RWPE1 (cell line): ENCODE measurements at regions not wholly inside any gene's neighbourhood (a gene's known extent, or its start where the extent isn't known, plus 50 kb on each side); places are given as distances from the start of the nearest gene placed in this dataset.
"Not testable (repeated sequence)": the region's sequence is repeated elsewhere in the genome, so short reads cannot be mapped to it uniquely, and the experiment has no call there.

Experiments used
- CTCF ChIA-PET: fragments of 350-600 bp; sonication (Branson Sonifier 250); formaldehyde crosslinking; extraction: SDS; loops from one replicate; lab custom pipeline; 2021; lab: Yijun Ruan, JAX
- POLR2A ChIA-PET: fragments of 400-600 bp; formaldehyde crosslinking; extraction: SDS; loops from one replicate; lab custom pipeline; 2020; ENCODE audit warnings: antibody characterized with exemption; ENCODE audit not compliant: low non-redundant PET; lab: Yijun Ruan, JAX
- DNase-seq: peaks from one replicate; pipeline ENCODE4 v3.0.0; 2012; ENCODE audit warnings: low spot score
- H3K27ac ChIP-seq: fragments of 450-650 bp; 2 replicates; pipeline ENCODE4 v1.5.1; 2017
- CTCF ChIP-seq: fragments of 450-650 bp; conservative IDR thresholded peaks from 2 replicates; pipeline ENCODE4 v1.5.1; 2017; ENCODE audit warnings: low read depth, mild to moderate bottlenecking

DNA sequence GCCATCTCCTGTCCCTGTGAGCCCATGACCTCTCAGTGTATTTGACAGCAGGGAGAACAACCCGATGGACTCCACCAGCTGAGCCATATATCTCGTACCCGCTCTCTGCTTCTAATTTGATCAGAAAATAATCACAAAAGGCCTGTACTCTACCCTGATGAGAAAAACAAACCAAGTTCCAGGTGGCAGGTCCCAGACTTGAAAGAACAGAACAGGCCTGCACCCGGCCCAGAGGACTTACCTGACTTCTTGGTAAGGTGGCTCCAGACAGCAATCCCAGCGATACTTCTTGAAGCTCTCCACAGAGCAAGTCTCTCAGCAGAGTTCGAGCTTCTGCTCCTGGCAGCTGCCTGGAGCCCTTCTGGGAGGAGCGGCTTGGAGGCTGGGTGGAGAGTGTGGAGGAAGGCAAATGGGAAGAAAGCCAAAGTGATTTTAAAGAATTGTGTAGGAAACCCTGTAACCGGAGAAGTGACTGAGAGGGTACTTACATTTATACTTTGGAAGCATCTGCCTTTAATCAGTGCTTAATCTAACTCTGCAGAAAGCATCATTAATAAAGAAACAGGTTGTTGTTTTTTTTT is 91.6 kb downstream of the SCN11A start:
- no peak for TF ChIP-seq CTCF
- DNase-seq, result no peak
- POLR2A ChIA-PET, result no interaction called here
- CTCF ChIA-PET, result interaction anchor here (0.5 to 1.3 kb wide), 4 partner anchors 11 to 154 kb away, joined by 3 to 5 read pairs (median 4); no protein-coding TSS in a partner anchor
- no peak overlapping the region for H3K27ac ChIP-seq

GRCh38 chr3:38958026-38958720 is 93.6 kb downstream of the SCN11A start:
- TF ChIP-seq CTCF, result no peak
- ChIA-PET CTCF (interaction anchor here (0.6 kb wide), 1 partner anchor 42 kb away, joined by 3 read pairs; no protein-coding TSS in a partner anchor), POLR2A (no interaction called here)
- H3K27ac ChIP-seq, result no peak overlapping the region
- no peak for DNase-seq

DNA sequence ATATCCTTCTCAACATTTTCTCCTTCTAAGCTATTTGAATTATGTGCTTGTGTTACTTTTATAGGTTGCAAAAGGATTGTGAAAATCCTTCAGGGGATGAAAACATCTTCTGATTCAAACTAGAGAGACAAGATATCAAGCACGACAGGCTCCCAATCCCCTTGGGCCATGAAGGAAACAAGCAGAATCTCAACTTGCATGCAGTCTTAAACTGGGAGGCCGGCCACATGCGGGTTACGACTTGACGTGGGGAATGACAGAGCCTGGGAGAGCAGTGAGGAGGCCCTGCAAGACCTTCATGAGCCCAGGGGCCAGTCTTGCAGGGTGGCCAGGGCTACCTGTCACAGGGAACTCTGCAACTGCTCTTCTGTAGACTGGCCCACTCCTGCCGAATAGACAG is 94.4 kb downstream of the SCN11A start:
- CTCF ChIA-PET, result interaction anchor here (0.6 kb wide), 2 partner anchors 43 to 50 kb away, joined by 3 read pairs; no protein-coding TSS in a partner anchor
- POLR2A ChIA-PET, result no interaction called here
- no peak overlapping the region for H3K27ac ChIP-seq
- TF ChIP-seq CTCF, result no peak
- no peak for DNase-seq

- TF ChIP-seq CTCF, result no peak
- ChIA-PET POLR2A (no interaction called here), CTCF (no interaction called here)
- H3K27ac ChIP-seq, result no peak overlapping the region
- DNase-seq, result no peak
These were observed 99.0 kb downstream of the SCN11A start for GRCh38 chr3:38952721-38953120.

- POLR2A ChIA-PET, CTCF ChIA-PET, DNase-seq: not testable (repeated sequence)
These were observed 100.6 kb downstream of the SCN11A start for GRCh38 chr3:38951167-38951566.

GRCh38 chr3:38950581-38950980 is 101.2 kb downstream of the SCN11A start:
- ChIA-PET CTCF (no interaction called here), POLR2A (no interaction called here)
- no peak overlapping the region for H3K27ac ChIP-seq
- no peak for DNase-seq
- no peak for TF ChIP-seq CTCF

More at GRCh38 chr3:38951167-38951566, 100.6 kb downstream of the SCN11A start:
- H3K27ac ChIP-seq, result not testable (repeated sequence)

- POLR2A ChIA-PET, result no interaction called here
- no peak for DNase-seq
- TF ChIP-seq CTCF, result no peak
- no peak overlapping the region for H3K27ac ChIP-seq
- CTCF ChIA-PET, result no interaction called here
These were observed 101.8 kb downstream of the SCN11A start for GRCh38 chr3:38949994-38950393.
